ENCODE measurements at regions not wholly inside any gene's neighbourhood (a gene's known extent, or its start where the extent isn't known, plus 50 kb on each side); places are given as distances from the start of the nearest gene placed in this dataset.

DNA sequence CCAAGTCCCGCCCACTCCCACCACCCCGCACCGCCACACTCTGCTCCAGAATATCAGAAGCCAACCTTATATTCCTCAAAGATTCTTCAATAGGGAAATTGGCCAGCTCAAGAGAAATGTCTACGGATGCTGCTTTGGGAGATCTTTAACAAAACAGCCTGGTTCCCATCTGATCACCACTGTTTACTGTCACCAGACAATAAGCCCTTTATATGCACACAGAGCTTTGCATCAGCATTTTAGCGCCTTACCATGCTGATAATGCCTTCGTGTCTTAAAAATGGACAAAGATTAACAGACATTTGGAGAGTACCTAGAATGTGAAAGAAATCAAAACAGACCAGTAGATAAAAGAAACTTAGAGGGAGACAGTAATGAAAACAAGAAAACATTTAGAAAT, 141.7 kb upstream of the SYT6 start:
- no peak overlapping the region for H4K91ac ChIP-seq (ENCODE audit: insufficient read length, low read depth, low read length)
- H3K56ac ChIP-seq (ENCODE audit: insufficient read length, low read depth, low read length): no peak overlapping the region
- no peak overlapping the region for H3K4me2 ChIP-seq (ENCODE audit: insufficient read depth, insufficient read length, low read length)

More for the DNA sequence above, 141.7 kb upstream of the SYT6 start:
- no peak overlapping the region for H3K14ac ChIP-seq (ENCODE audit: insufficient read depth, low read length)
- H3K4me3 Mint-ChIP-seq: no peak overlapping the region
- no peak overlapping the region for H4K8ac ChIP-seq (replicated peaks; ENCODE audit: insufficient read length, low read depth, low read length)
- no peaks in the 10 kb centered on the region; a peak in 1 of 7 replicates for H3K36me3 Mint-ChIP-seq (ENCODE audit: insufficient read depth in 1 of 3, low read depth in 3 of 3)
- no peak overlapping the region for H3T11ph ChIP-seq (ENCODE audit: low read length)
- no peaks in the 10 kb centered on the region; a peak in 1 of 5 replicates for H3K9me3 Mint-ChIP-seq
- H4K20me1 ChIP-seq (ENCODE audit: control insufficient read depth, insufficient read depth, insufficient read length): no peaks in the 10 kb centered on the region
- WGBS (ENCODE audit: extremely low coverage, insufficient read length, low lambda C conversion rate): no CpG with 5 or more reads among the region's 6 CpGs
- no peaks in the 10 kb centered on the region for H3K23me2 ChIP-seq (ENCODE audit: insufficient read length, low read depth, low read length, poor library complexity, severe bottlenecking)
- no peak overlapping the region for H3K18ac ChIP-seq (ENCODE audit: insufficient read length, low read depth, low read length)
- no peaks in the 10 kb centered on the region for H3K79me2 ChIP-seq (ENCODE audit: insufficient read depth, low read length)
- H3K27ac Mint-ChIP-seq: no peak overlapping the region
- H2BK5ac ChIP-seq (ENCODE audit: insufficient read length, low read length): no peak overlapping the region
- H2BK15ac ChIP-seq (ENCODE audit: low read depth, low read length): no peak overlapping the region
- H3K4me1 Mint-ChIP-seq: peaks cover 9 to 11% of the 10 kb centered on the region in 2 experiments
- H3K79me1 ChIP-seq (ENCODE audit: insufficient read depth, low read depth, low read length, poor library complexity, severe bottlenecking): no peaks in the 10 kb centered on the region
- no peak overlapping the region for H2BK120ac ChIP-seq (ENCODE audit: low read depth, low read length, poor library complexity, severe bottlenecking)
- H3K27me3 Mint-ChIP-seq (ENCODE audit: low read depth): peaks cover 15% of the 10 kb centered on the region
- no peak overlapping the region for H2AK5ac ChIP-seq (ENCODE audit: insufficient read length, low read length)
- no peak for DNase-seq
- no peak overlapping the region for H3K4ac ChIP-seq (ENCODE audit: low read depth, low read length)
- H3K9ac ChIP-seq (ENCODE audit: extremely low read depth, insufficient read length, low read length): no peak overlapping the region
- no peak overlapping the region for H2BK12ac ChIP-seq (ENCODE audit: insufficient read length, low read depth, low read length)
- H3K9me3 ChIP-seq (ENCODE audit: control insufficient read depth, low read depth, low read length): no peaks in the 10 kb centered on the region
- H3K23ac ChIP-seq (ENCODE audit: insufficient read length, low read depth, low read length): no peak overlapping the region
- no peak overlapping the region for H2BK20ac ChIP-seq (ENCODE audit: low read depth, low read length, poor library complexity, severe bottlenecking)
- H3K4me1 ChIP-seq (ENCODE audit: insufficient read depth, low read length): no peaks in the 10 kb centered on the region
- H3K27ac ChIP-seq (ENCODE audit: insufficient read length, low read depth, low read length): no peak overlapping the region
- H3K27me3 ChIP-seq (ENCODE audit: insufficient read depth, low read length): no peaks in the 10 kb centered on the region
- H2AFZ ChIP-seq (ENCODE audit: low read length): no peak overlapping the region
- TF ChIP-seq, protein P1, sequence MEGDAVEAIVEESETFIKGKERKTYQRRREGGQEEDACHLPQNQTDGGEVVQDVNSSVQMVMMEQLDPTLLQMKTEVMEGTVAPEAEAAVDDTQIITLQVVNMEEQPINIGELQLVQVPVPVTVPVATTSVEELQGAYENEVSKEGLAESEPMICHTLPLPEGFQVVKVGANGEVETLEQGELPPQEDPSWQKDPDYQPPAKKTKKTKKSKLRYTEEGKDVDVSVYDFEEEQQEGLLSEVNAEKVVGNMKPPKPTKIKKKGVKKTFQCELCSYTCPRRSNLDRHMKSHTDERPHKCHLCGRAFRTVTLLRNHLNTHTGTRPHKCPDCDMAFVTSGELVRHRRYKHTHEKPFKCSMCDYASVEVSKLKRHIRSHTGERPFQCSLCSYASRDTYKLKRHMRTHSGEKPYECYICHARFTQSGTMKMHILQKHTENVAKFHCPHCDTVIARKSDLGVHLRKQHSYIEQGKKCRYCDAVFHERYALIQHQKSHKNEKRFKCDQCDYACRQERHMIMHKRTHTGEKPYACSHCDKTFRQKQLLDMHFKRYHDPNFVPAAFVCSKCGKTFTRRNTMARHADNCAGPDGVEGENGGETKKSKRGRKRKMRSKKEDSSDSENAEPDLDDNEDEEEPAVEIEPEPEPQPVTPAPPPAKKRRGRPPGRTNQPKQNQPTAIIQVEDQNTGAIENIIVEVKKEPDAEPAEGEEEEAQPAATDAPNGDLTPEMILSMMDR (conservative IDR thresholded peaks at IDR 0.05): no peak
- H4K5ac ChIP-seq (ENCODE audit: insufficient read length, low read depth, low read length): no peak overlapping the region
